H9 (cell line): ENCODE measurements at regions not wholly inside any gene's neighbourhood (a gene's known extent, or its start where the extent isn't known, plus 50 kb on each side); places are given as distances from the start of the nearest gene placed in this dataset.

Source experiments
- DNase-seq: peaks from one replicate; pipeline ENCODE4 v3.0.0-alpha.2; 2017
- H2AFZ ChIP-seq: one replicate; pipeline ENCODE4 v1.6.1; 2013; ENCODE audit warnings: mild to moderate bottlenecking, low read length, control low read depth, moderate library complexity
- H2AK5ac ChIP-seq: 2 replicates; pipeline ENCODE4 v1.6.1; 2013; ENCODE audit warnings: low read length, control low read depth, mixed read lengths; ENCODE audit not compliant: insufficient read length
- H2BK120ac ChIP-seq: one replicate; pipeline ENCODE4 v1.6.1; 2013; ENCODE audit warnings: low read depth, mild to moderate bottlenecking, low read length, control low read depth, inconsistent platforms; ENCODE audit not compliant: poor library complexity, severe bottlenecking
- H2BK12ac ChIP-seq: 2 replicates; pipeline ENCODE4 v1.6.1; 2013; ENCODE audit warnings: low read length, control low read depth, mixed read lengths, low read depth; ENCODE audit not compliant: insufficient read length
- H2BK15ac ChIP-seq: 2 replicates; pipeline ENCODE4 v1.6.1; 2013; ENCODE audit warnings: low read depth, low read length, control low read depth
- H2BK20ac ChIP-seq: one replicate; pipeline ENCODE4 v1.6.1; 2013; ENCODE audit warnings: low read depth, mild to moderate bottlenecking, low read length, control low read depth, inconsistent platforms; ENCODE audit not compliant: poor library complexity, severe bottlenecking
- H2BK5ac ChIP-seq: 2 replicates; pipeline ENCODE4 v1.6.1; 2013; ENCODE audit warnings: low read length, control low read depth, mixed read lengths; ENCODE audit not compliant: insufficient read length
- H3K14ac ChIP-seq: 2 replicates; pipeline ENCODE4 v1.6.1; 2013; ENCODE audit warnings: low read length, control low read depth; ENCODE audit not compliant: insufficient read depth
- H3K18ac ChIP-seq: 2 replicates; pipeline ENCODE4 v1.6.1; 2013; ENCODE audit warnings: low read depth, mild to moderate bottlenecking, mixed read lengths, low read length, control low read depth; ENCODE audit not compliant: insufficient read length
- H3K23ac ChIP-seq: 2 replicates; pipeline ENCODE4 v1.6.1; 2013; ENCODE audit warnings: low read length, control low read depth, mixed read lengths, low read depth; ENCODE audit not compliant: insufficient read length
- H3K23me2 ChIP-seq: 2 replicates; pipeline ENCODE4 v1.6.1; 2013; ENCODE audit warnings: low read depth, mild to moderate bottlenecking, mixed read lengths, low read length, control low read depth; ENCODE audit not compliant: insufficient read length, poor library complexity, severe bottlenecking
- H3K27ac ChIP-seq: 2 replicates; pipeline ENCODE4 v1.5.1; 2013; ENCODE audit warnings: low read length, control low read depth, mixed read lengths, low read depth; ENCODE audit not compliant: insufficient read length
- H3K27me3 ChIP-seq: 2 replicates; pipeline ENCODE4 v1.6.1; 2013; ENCODE audit warnings: low read length, control low read depth, inconsistent platforms; ENCODE audit not compliant: insufficient read depth
- H3K4ac ChIP-seq: 2 replicates; pipeline ENCODE4 v1.6.1; 2013; ENCODE audit warnings: low read depth, mild to moderate bottlenecking, control low read depth, inconsistent platforms, low read length, moderate library complexity
- H3K4me1 ChIP-seq: 2 replicates; pipeline ENCODE4 v1.6.1; 2013; ENCODE audit warnings: low read length, control low read depth, inconsistent platforms; ENCODE audit not compliant: insufficient read depth
- H3K4me2 ChIP-seq: 2 replicates; pipeline ENCODE4 v1.6.1; 2013; ENCODE audit warnings: low read length, control low read depth, mixed read lengths; ENCODE audit not compliant: insufficient read length, insufficient read depth
- H3K56ac ChIP-seq: 2 replicates; pipeline ENCODE4 v1.6.1; 2013; ENCODE audit warnings: low read depth, mild to moderate bottlenecking, mixed read lengths, low read length, control low read depth; ENCODE audit not compliant: insufficient read length
- H3K79me1 ChIP-seq: 2 replicates; pipeline ENCODE4 v1.6.1; 2013; ENCODE audit warnings: low read depth, mild to moderate bottlenecking, moderate library complexity, low read length, control low read depth, inconsistent platforms; ENCODE audit not compliant: insufficient read depth, poor library complexity, severe bottlenecking
- H3K79me2 ChIP-seq: 2 replicates; pipeline ENCODE4 v1.6.1; 2013; ENCODE audit warnings: low read length, control low read depth, inconsistent platforms; ENCODE audit not compliant: insufficient read depth
- H3K9ac ChIP-seq: 2 replicates; pipeline ENCODE4 v1.6.1; 2013; ENCODE audit warnings: low read length, control low read depth, mixed read lengths; ENCODE audit not compliant: insufficient read length; ENCODE audit errors: extremely low read depth
- H3K9me3 ChIP-seq: one replicate; pipeline ENCODE4 v1.6.1; 2013; ENCODE audit warnings: low read depth, low read length, inconsistent platforms; ENCODE audit not compliant: control insufficient read depth
- H3T11ph ChIP-seq: one replicate; pipeline ENCODE4 v1.6.1; 2013; ENCODE audit warnings: mild to moderate bottlenecking, low read length, control low read depth, inconsistent platforms
- H4K20me1 ChIP-seq: one replicate; pipeline ENCODE4 v1.6.1; 2013; ENCODE audit not compliant: control insufficient read depth, insufficient read length, insufficient read depth
- H4K5ac ChIP-seq: 2 replicates; pipeline ENCODE4 v1.6.1; 2013; ENCODE audit warnings: low read depth, mild to moderate bottlenecking, mixed read lengths, low read length, control low read depth; ENCODE audit not compliant: insufficient read length
- H4K8ac ChIP-seq: replicated peaks from 2 replicates; pipeline ENCODE4 v1.6.1; 2013; ENCODE audit warnings: low read length, control low read depth, mixed read lengths, low read depth; ENCODE audit not compliant: insufficient read length
- H4K91ac ChIP-seq: 2 replicates; pipeline ENCODE4 v1.6.1; 2013; ENCODE audit warnings: low read depth, mild to moderate bottlenecking, moderate library complexity, mixed read lengths, low read length, control low read depth; ENCODE audit not compliant: insufficient read length
- H3K27ac Mint-ChIP-seq, 3 experiments: 2 replicates in 2 of 3; 3 replicates in 1 of 3; pipeline ENCODE4 v1.8.0; 2020 to 2021; ENCODE audit warnings: mixed read lengths in 3 of 3, mild to moderate bottlenecking in 1 of 3, moderate library complexity in 1 of 3
- H3K27me3 Mint-ChIP-seq: 2 replicates; pipeline ENCODE4 v1.8.0; 2021; ENCODE audit warnings: low read depth, mild to moderate bottlenecking, moderate library complexity, mixed read lengths
- H3K36me3 Mint-ChIP-seq, 3 experiments: 2 replicates in 2 of 3; 3 replicates in 1 of 3; pipeline ENCODE4 v1.8.0; 2020 to 2021; ENCODE audit warnings: low read depth in 3 of 3, mixed read lengths in 3 of 3; ENCODE audit not compliant: insufficient read depth in 1 of 3
- H3K4me1 Mint-ChIP-seq, 2 experiments: 2 replicates each; pipeline ENCODE4 v1.8.0; 2020; ENCODE audit warnings: mixed read lengths in 2 of 2
- H3K4me3 Mint-ChIP-seq, 2 experiments: 2 replicates in 1 of 2; 3 replicates in 1 of 2; pipeline ENCODE4 v1.8.0; 2020 to 2021; ENCODE audit warnings: mild to moderate bottlenecking in 2 of 2, mixed read lengths in 2 of 2, moderate library complexity in 1 of 2
- H3K9me3 Mint-ChIP-seq, 2 experiments: 2 replicates in 1 of 2; 3 replicates in 1 of 2; pipeline ENCODE4 v1.8.0; 2020; ENCODE audit warnings: mild to moderate bottlenecking in 2 of 2, mixed read lengths in 2 of 2, moderate library complexity in 1 of 2
- WGBS: extraction: QIAGEN DNeasy Blood & Tissue Kit; methylation state at CpG from one replicate; pipeline ENCODE4 v1.1.7; 2013; ENCODE audit warnings: missing lambda C conversion rate, low lambda C conversion rate, mixed read lengths; ENCODE audit not compliant: insufficient read length; ENCODE audit errors: extremely low coverage; 5-methylcytosine and 5-hydroxymethylcytosine counted together
- TF ChIP-seq, protein P1 (sequence below): fragments of 200-600 bp; sonication (generic); conservative IDR thresholded peaks from 3 replicates; pipeline ENCODE4 v1.8.0; 2021; ENCODE audit warnings: antibody characterized with exemption, mild to moderate bottlenecking

DNA sequence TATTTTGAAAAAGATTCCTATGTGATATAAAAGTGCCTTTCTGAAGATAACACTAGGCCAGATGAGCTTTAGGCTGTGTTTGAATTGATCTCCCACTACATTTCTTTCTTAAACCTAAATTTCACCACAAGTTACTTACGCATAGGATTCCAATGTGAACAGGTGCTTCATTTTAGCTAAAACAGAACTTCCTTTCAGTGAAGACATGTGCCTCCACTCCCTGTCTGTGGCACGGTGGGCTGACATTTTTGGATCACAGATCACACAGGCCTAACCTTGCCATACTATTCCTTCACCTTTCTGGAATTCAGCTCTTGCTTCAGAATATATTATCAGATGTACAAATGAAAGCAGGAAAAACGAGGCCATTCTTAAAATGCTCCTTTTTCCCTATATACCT lies 231.8 kb downstream of the SAMD5 start:
- no peak for DNase-seq
- no peaks in the 10 kb centered on the region for H3K79me1 ChIP-seq
- WGBS: no CpG with 5 or more reads among the region's 3 CpGs
- H4K5ac ChIP-seq: no peak overlapping the region
- no peak overlapping the region for H3K9ac ChIP-seq
- H2AFZ ChIP-seq: no peak overlapping the region
- Mint-ChIP-seq H3K36me3 (no peaks in the 10 kb centered on the region), H3K27me3 (no peaks in the 10 kb centered on the region), H3K4me1 (peaks cover 12 to 14% of the 10 kb centered on the region in 2 experiments), H3K9me3 (no peaks in the 10 kb centered on the region), H3K4me3 (no peak overlapping the region), H3K27ac (peak overlapping the region in 1 of 3 experiments; percentile 72; a peak in 1 of 7 replicates)
- no peak overlapping the region for H3K4ac ChIP-seq
- no peak overlapping the region for H2BK12ac ChIP-seq
- H3K23ac ChIP-seq: no peak overlapping the region
- no peak overlapping the region for H3K56ac ChIP-seq
- H4K91ac ChIP-seq: no peak overlapping the region
- no peak overlapping the region for H2BK15ac ChIP-seq
- H3K4me2 ChIP-seq: no peak overlapping the region
- no peaks in the 10 kb centered on the region for H3K27me3 ChIP-seq
- H2BK5ac ChIP-seq: no peak overlapping the region
- no peak overlapping the region for H2BK120ac ChIP-seq
- no peaks in the 10 kb centered on the region for H3K79me2 ChIP-seq
- no peaks in the 10 kb centered on the region for H3K9me3 ChIP-seq
- no peak overlapping the region for H3K18ac ChIP-seq
- H2AK5ac ChIP-seq: no peak overlapping the region
- TF ChIP-seq, protein P1, sequence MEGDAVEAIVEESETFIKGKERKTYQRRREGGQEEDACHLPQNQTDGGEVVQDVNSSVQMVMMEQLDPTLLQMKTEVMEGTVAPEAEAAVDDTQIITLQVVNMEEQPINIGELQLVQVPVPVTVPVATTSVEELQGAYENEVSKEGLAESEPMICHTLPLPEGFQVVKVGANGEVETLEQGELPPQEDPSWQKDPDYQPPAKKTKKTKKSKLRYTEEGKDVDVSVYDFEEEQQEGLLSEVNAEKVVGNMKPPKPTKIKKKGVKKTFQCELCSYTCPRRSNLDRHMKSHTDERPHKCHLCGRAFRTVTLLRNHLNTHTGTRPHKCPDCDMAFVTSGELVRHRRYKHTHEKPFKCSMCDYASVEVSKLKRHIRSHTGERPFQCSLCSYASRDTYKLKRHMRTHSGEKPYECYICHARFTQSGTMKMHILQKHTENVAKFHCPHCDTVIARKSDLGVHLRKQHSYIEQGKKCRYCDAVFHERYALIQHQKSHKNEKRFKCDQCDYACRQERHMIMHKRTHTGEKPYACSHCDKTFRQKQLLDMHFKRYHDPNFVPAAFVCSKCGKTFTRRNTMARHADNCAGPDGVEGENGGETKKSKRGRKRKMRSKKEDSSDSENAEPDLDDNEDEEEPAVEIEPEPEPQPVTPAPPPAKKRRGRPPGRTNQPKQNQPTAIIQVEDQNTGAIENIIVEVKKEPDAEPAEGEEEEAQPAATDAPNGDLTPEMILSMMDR: no peak
- no peak overlapping the region for H3T11ph ChIP-seq
- H3K27ac ChIP-seq: no peak overlapping the region
- H2BK20ac ChIP-seq: no peak overlapping the region
- H4K8ac ChIP-seq: no peak overlapping the region
- no peaks in the 10 kb centered on the region for H3K23me2 ChIP-seq
- no peak overlapping the region for H3K14ac ChIP-seq
- no peaks in the 10 kb centered on the region; the same call in 1 of the 2 replicates for H3K4me1 ChIP-seq
- no peaks in the 10 kb centered on the region for H4K20me1 ChIP-seq
